Skeletal muscle satellite cell (primary cell): ENCODE measurements at regions not wholly inside any gene's neighbourhood (a gene's known extent, or its start where the extent isn't known, plus 50 kb on each side); places are given as distances from the start of the nearest gene placed in this dataset.
A peak's percentile ranks its signal among the peaks of the same experiment; 100 is the strongest.

Experiments used
- H3K27me3 ChIP-seq: 2 replicates; pipeline ENCODE4 v1.7.0; 2013; ENCODE audit warnings: low read length; ENCODE audit not compliant: control insufficient read depth, insufficient read depth
- H3K36me3 ChIP-seq: 2 replicates; pipeline ENCODE4 v1.7.0; 2013; ENCODE audit warnings: mild to moderate bottlenecking, control low read depth, low read length; ENCODE audit not compliant: insufficient read depth
- H3K4me1 ChIP-seq: 2 replicates; pipeline ENCODE4 v1.7.0; 2013; ENCODE audit warnings: low read length; ENCODE audit not compliant: control insufficient read depth, insufficient read depth
- H3K4me2 ChIP-seq: 2 replicates; pipeline ENCODE4 v1.7.0; 2013; ENCODE audit warnings: mild to moderate bottlenecking, low read length
- H3K4me3 ChIP-seq: 2 replicates; pipeline ENCODE4 v1.7.0; 2013; ENCODE audit warnings: low read length
- H3K9ac ChIP-seq: 2 replicates; pipeline ENCODE4 v1.7.0; 2013; ENCODE audit warnings: mild to moderate bottlenecking, low read depth, low read length, moderate library complexity
- H3K9me3 ChIP-seq: replicated peaks from 2 replicates; pipeline ENCODE4 v1.7.0; 2013; ENCODE audit warnings: mild to moderate bottlenecking, control low read depth, low read length

DNA sequence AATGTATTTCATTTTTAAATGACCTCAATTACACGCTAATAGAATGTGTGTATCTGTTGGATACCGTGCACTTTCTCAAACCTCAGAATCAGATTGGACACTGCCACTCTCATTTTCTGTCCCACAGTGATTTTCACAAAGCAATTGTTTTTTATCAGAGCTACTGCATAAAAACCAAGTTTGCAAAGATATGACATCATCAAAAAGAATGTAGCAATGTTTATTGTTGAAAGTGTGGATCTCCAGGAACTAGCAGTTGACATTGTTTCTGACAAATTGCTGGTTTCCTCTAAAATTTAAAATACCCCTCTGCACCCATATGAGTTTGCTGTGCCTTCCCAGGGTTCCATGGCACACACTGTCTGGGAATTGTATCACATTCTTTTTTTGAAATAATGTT, 362.7 kb upstream of the DDI1 start:
- Histone ChIP-seq H3K36me3 (no peaks in the 10 kb centered on the region), H3K4me3 (no peak overlapping the region), H3K27me3 (no peaks in the 10 kb centered on the region), H3K4me2 (no peak overlapping the region), H3K9me3 (no peaks in the 10 kb centered on the region), H3K9ac (no peak overlapping the region), H3K4me1 (no peaks in the 10 kb centered on the region)

DNA sequence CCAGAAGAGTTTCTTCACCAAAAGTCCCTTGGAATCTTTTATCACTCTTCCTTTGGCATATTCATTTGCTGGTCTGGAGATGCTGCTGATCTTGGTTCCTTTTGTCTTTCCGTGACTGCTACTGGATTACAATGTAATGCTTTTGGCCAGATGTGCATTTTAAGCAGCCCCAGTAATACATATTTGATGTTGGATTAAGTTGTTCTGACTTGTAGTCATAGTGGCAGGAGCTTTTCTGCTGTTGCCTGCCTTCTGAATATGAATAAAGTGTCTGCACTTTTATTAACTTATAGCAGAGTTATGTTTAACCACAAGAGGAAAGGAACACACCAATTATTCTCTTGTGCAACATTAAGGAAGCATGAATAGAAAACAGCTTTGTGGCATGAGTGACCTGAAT, 360.0 kb upstream of the DDI1 start:
- Histone ChIP-seq H3K27me3 (no peaks in the 10 kb centered on the region), H3K36me3 (no peaks in the 10 kb centered on the region), H3K9me3 (no peaks in the 10 kb centered on the region), H3K9ac (no peak overlapping the region), H3K4me3 (no peak overlapping the region), H3K4me1 (no peaks in the 10 kb centered on the region), H3K4me2 (no peak overlapping the region)

DNA sequence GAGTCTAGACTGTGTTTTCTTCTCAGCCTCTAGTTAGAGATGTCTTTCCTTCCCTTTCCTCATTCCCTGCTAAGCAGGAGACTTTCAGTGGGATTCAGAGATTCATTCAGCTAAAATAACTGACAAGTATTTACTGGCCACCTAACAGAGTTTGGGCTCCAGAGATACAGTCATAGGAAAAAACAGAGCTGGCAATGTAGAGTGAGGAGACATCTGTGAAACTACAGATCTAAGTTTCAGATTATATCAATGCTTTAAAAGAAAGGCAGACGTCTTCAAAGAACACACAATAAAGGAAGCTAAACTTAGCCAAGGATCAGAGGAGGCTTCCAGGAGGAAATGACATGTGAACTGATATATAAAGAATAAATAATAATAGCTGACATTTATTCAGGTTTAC, 355.6 kb upstream of the DDI1 start:
- no peaks in the 10 kb centered on the region for H3K27me3 ChIP-seq
- H3K9me3 ChIP-seq = no peaks in the 10 kb centered on the region
- no peaks in the 10 kb centered on the region for H3K36me3 ChIP-seq
- no peak overlapping the region for H3K4me3 ChIP-seq
- peaks cover 7% of the 10 kb centered on the region for H3K4me1 ChIP-seq
- no peak overlapping the region for H3K4me2 ChIP-seq
- no peak overlapping the region for H3K9ac ChIP-seq

DNA sequence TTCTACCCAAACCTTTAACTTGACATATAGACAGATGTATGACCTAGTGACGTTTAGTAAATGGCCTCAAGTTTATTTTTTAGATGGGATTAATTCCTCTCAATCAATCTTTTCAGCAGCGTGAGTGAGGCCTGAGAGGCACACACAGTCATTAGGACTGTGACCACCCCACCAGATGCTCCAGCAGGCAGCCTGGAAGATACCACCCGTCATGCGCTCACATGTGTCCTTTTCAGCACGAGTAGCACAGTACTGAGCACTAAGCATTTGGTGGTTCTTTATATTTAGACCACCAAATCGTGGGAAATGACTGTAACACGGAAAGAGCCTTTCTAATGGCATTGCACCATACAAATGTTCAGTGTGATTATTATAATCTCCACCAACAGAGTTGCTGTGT, 354.6 kb upstream of the DDI1 start:
- H3K4me3 ChIP-seq = no peak overlapping the region
- H3K9me3 ChIP-seq = no peaks in the 10 kb centered on the region
- H3K9ac ChIP-seq = no peak overlapping the region
- no peaks in the 10 kb centered on the region for H3K27me3 ChIP-seq
- H3K4me1 ChIP-seq = peaks cover 7% of the 10 kb centered on the region
- H3K4me2 ChIP-seq = no peak overlapping the region
- no peaks in the 10 kb centered on the region for H3K36me3 ChIP-seq

DNA sequence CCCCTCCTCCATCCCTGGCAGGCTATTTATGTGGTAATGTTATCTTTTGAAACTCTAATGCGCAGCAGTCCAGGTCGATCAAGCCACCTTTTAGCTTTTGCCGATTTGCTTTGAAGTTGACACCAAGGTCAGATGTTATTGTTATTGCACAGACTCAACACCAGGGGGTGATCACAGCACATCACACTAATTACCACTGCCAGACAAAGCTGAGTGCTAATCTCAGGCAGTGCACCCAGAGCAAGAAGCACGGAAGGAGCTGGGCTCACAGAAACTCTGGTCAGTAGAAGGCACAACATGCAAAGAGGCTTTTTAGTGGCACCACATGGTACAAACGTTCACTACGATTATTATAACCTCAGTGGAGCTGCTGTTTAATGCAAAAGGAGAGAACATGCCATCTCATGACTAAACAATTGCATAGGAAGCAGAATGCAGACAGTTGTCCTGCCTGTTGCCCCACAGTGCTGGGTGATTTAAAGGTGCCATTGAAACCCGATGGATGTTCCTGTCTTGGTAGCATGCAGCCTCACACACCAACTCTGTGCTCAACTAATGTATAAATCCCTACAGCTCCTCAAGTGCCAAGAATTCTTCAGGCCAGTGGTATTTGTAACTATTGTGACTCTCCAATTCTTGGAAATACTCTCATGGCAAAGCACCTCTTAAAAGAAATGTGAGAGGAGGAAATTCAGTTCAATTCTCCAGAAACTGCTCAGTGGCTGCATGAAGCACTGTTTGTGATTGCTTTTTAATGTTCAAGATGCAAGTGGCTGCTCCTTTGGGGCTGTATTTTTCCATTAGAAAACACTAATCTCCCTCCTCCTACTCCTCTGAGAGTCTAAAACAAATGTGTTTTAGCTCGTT, 353.9 kb upstream of the DDI1 start:
- H3K4me1 ChIP-seq = peaks cover 7% of the 10 kb centered on the region
- H3K9me3 ChIP-seq = no peaks in the 10 kb centered on the region
- H3K36me3 ChIP-seq = no peaks in the 10 kb centered on the region
- no peak overlapping the region for H3K9ac ChIP-seq
- no peak overlapping the region for H3K4me3 ChIP-seq
- peak overlapping the region; percentile 24 for H3K4me2 ChIP-seq
- H3K27me3 ChIP-seq = no peaks in the 10 kb centered on the region

DNA sequence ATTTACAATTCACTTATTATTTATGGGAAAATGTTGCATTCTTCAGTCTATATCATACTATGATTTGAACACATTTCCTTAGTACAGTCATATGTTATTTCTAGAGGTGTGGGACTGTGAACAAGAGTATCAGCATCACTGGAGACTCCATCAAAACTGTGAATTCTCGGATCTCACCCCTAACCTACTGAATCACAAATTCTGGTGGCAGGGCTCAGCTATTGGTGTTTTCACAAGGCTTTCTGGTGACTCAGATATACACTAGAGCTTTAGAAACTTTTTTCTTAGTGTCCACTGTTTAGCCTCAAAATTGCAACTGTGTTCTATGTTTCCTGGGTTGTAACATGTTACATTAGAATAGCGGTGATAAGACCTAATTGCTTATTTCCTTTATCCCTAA, 352.9 kb upstream of the DDI1 start:
- H3K4me3 ChIP-seq = no peak overlapping the region
- no peaks in the 10 kb centered on the region for H3K9me3 ChIP-seq
- H3K9ac ChIP-seq = no peak overlapping the region
- no peak overlapping the region for H3K4me2 ChIP-seq
- H3K4me1 ChIP-seq = peaks cover 7% of the 10 kb centered on the region
- H3K36me3 ChIP-seq = no peaks in the 10 kb centered on the region
- no peaks in the 10 kb centered on the region for H3K27me3 ChIP-seq

DNA sequence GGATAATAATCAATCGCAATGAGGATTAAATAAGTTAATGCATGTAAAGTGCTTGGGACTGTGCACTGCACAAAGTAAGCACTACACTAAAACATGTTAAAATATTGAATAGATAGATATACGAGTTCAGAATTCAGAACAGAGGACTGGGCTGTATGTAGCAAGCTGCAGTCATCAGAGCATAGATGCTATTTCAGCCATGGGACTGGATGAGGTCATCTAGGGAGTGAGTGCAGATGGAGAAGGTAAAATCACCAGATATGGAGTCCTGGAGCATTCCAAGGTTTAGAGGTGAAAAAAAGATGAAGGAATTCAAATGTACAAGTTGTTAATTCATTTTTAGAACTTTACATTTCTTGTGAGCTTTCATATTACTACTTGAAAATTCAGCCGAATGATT, 347.5 kb upstream of the DDI1 start:
- H3K4me2 ChIP-seq = no peak overlapping the region
- H3K27me3 ChIP-seq = no peaks in the 10 kb centered on the region
- no peak overlapping the region for H3K9ac ChIP-seq

DNA sequence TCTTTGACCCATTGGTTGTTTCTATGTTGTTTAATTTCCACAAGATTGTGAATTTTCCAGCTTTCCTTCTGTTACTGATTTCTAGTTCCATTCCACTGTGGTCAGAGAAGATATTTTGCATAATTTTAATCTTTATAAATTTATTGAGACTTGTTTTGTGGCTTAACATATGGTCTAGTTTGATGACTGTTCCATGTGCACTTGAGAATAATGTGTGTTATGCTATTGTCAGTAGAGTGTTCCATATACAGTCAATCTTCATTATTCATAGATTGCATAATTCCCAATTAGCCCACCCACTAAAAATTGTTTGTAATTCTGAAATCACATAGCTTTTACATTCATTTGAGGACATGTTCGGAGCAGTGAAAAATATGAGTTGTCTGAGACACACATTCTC, 346.1 kb upstream of the DDI1 start:
- Histone ChIP-seq H3K27me3 (no peaks in the 10 kb centered on the region), H3K9me3 (no peaks in the 10 kb centered on the region), H3K4me3 (no peak overlapping the region), H3K36me3 (no peaks in the 10 kb centered on the region), H3K9ac (no peak overlapping the region), H3K4me2 (no peak overlapping the region), H3K4me1 (no peaks in the 10 kb centered on the region)

More for the DNA sequence above, 347.5 kb upstream of the DDI1 start:
- Histone ChIP-seq H3K36me3 (no peaks in the 10 kb centered on the region), H3K4me3 (no peak overlapping the region), H3K9me3 (no peaks in the 10 kb centered on the region), H3K4me1 (no peaks in the 10 kb centered on the region)

DNA sequence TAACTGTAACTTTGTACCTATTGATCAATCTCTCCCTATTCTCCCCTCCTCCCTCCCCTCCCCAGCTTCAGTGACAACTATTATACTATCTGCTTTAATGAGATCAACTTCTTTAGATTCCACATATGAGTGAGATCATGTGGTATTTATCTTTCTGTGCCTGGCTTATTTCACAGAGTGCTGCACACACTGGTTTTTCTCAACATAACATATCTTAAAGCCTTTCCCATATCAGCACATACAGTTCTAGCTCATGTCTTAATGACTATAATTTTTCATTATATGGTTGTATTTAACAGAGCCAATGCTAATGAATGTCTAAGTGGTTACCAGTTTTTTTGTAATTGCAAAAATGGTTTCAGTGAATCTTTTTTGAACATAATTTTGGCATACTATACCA, 340.3 kb upstream of the DDI1 start:
- Histone ChIP-seq H3K4me1 (peaks cover 13% of the 10 kb centered on the region), H3K27me3 (no peaks in the 10 kb centered on the region), H3K4me2 (no peak overlapping the region), H3K9me3 (no peaks in the 10 kb centered on the region), H3K36me3 (no peaks in the 10 kb centered on the region), H3K4me3 (no peak overlapping the region), H3K9ac (no peak overlapping the region)

DNA sequence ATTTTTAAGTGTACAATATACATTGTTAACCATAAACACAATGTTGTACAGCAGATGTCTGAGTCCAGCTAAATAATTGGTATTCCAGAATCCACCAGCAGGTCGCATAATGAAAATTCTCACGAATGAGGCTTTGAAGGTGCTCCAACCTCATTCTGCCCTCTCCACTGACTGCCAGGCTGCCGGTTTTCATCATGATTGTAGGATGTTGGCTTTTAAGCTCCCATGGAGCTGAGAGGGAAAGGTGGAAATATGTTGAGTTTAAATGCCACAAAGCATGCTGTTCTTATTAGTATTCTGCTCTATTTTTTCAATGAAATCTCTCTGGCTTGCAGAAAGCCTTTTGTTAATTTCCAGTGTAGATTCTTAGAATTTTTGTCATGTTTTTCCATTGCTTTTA, 337.2 kb upstream of the DDI1 start:
- no peak overlapping the region for H3K4me3 ChIP-seq
- H3K9ac ChIP-seq = no peak overlapping the region
- H3K4me1 ChIP-seq = peaks cover 17% of the 10 kb centered on the region
- no peaks in the 10 kb centered on the region for H3K27me3 ChIP-seq
- H3K36me3 ChIP-seq = no peaks in the 10 kb centered on the region
- no peak overlapping the region for H3K4me2 ChIP-seq
- no peaks in the 10 kb centered on the region for H3K9me3 ChIP-seq

DNA sequence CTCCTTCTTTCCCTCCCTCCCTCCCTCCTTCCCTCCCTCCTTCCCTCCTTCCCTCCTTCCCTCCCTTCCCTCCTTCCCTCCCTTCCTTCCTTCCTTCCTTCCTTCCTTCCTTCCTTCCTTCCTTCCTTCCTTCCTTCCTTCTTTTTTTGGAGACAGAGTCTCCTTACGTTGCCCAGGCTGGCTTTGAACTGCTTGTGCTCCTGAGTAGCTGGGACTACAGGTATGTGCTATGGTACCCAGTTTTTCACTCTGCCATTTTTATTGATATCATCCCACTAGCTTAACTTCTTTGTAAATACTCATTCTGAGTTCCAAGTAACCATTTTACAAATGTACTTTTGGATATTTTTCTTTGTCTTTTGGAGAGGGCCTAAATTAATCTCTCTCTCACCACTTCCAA, 336.8 kb upstream of the DDI1 start:
- Histone ChIP-seq H3K27me3 (no peaks in the 10 kb centered on the region), H3K4me3 (no peak overlapping the region), H3K9ac (no peak overlapping the region), H3K4me1 (peaks cover 17% of the 10 kb centered on the region), H3K4me2 (no peak overlapping the region), H3K36me3 (no peaks in the 10 kb centered on the region), H3K9me3 (no peaks in the 10 kb centered on the region)

DNA sequence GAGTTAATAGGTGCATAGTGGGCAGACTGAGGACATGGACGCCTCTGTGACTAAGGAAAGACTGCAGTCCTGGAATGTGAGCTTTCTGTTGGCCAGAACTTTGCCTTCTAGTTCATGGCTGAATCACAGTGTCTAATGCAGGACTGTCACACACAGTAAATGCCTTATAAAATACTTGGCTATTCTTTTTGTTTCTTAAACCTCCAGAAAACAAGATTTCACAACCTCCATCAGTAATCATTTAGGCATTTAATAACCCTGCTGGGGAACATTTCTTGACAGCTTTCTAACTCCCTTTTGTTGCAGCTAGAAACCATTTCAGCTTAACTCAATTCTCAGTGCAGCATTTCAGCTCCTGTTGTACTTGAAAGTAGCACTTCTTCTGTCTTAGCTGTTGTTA, 335.8 kb upstream of the DDI1 start:
- Histone ChIP-seq H3K4me1 (peaks cover 17% of the 10 kb centered on the region), H3K9ac (peak overlapping the region; percentile 17), H3K4me3 (no peak overlapping the region), H3K27me3 (no peaks in the 10 kb centered on the region), H3K4me2 (peak overlapping the region; percentile 55), H3K9me3 (no peaks in the 10 kb centered on the region), H3K36me3 (no peaks in the 10 kb centered on the region)
